Peyer's patch (tissue), 4 donors: ENCODE measurements at regions not wholly inside any gene's neighbourhood (a gene's known extent, or its start where the extent isn't known, plus 50 kb on each side); places are given as distances from the start of the nearest gene placed in this dataset.

Experiments used
- CTCF ChIP-seq, 6 experiments: fragments of 450-650 bp in 4 of 6; fragments of 200-600 bp in 2 of 6; sonication (generic) in 1 of 6; IDR thresholded peaks; one replicate each; pipeline ENCODE4 v1.5.1; 2017 to 2019; ENCODE audit warnings: antibody characterized with exemption in 6 of 6, mild to moderate bottlenecking in 3 of 6, moderate library complexity in 1 of 6
- POLR2A ChIP-seq, 2 donors: fragments of 450-650 bp; IDR thresholded peaks; one replicate each; pipeline ENCODE4 v1.5.1; 2017; ENCODE audit warnings: antibody characterized with exemption in 2 of 2, mild to moderate bottlenecking in 2 of 2, moderate library complexity in 2 of 2

GRCh38 chr1:30575066-30575465, 148.3 kb downstream of the MATN1 start:
- TF ChIP-seq POLR2A (IDR thresholded peaks at IDR 0.05) (no peak), CTCF (IDR thresholded peaks at IDR 0.05) (no peak)
